Liver (tissue), 8 donors: ENCODE measurements at regions not wholly inside any gene's neighbourhood (a gene's known extent, or its start where the extent isn't known, plus 50 kb on each side); places are given as distances from the start of the nearest gene placed in this dataset.

Experiments used
- DNase-seq: peaks from one replicate; pipeline ENCODE4 v3.0.0-alpha.2; 2017; ENCODE audit warnings: low spot score
- H3K27ac ChIP-seq, 2 donors: one replicate each; pipeline ENCODE4 v1.7.0; 2013; ENCODE audit warnings: inconsistent platforms in 2 of 2, low read length in 2 of 2, control low read depth in 1 of 2, low read depth in 1 of 2, mild to moderate bottlenecking in 1 of 2
- H3K27me3 ChIP-seq, 4 donors: one replicate each; pipeline versions ENCODE4 v1.6.1 to v1.7.0; 2013; ENCODE audit warnings: low read length in 3 of 4, inconsistent platforms in 1 of 4, mild to moderate bottlenecking in 1 of 4, moderate library complexity in 1 of 4; ENCODE audit not compliant: control insufficient read depth in 4 of 4, insufficient read depth in 4 of 4
- H3K36me3 ChIP-seq, 4 donors: one replicate each; pipeline versions ENCODE4 v1.6.1 to v1.7.0; 2013; ENCODE audit warnings: low read length in 3 of 4, mild to moderate bottlenecking in 3 of 4, low read depth in 1 of 4, moderate library complexity in 1 of 4; ENCODE audit not compliant: control insufficient read depth in 4 of 4, insufficient read depth in 3 of 4
- H3K4me1 ChIP-seq, 4 donors: one replicate each; pipeline versions ENCODE4 v1.6.1 to v1.7.0; 2013; ENCODE audit warnings: low read length in 3 of 4, mild to moderate bottlenecking in 3 of 4, moderate library complexity in 1 of 4; ENCODE audit not compliant: control insufficient read depth in 4 of 4, insufficient read depth in 4 of 4
- H3K4me3 ChIP-seq, 3 donors: one replicate each; pipeline versions ENCODE4 v1.6.1 to v1.7.0; 2013; ENCODE audit warnings: low read length in 3 of 3, control low read depth in 1 of 3, low read depth in 1 of 3, mild to moderate bottlenecking in 1 of 3
- H3K9ac ChIP-seq, 2 donors: one replicate each; pipeline ENCODE4 v1.7.0; 2013; ENCODE audit warnings: low read length in 2 of 2, mild to moderate bottlenecking in 2 of 2, moderate library complexity in 2 of 2, control low read depth in 1 of 2, low read depth in 1 of 2
- H3K9me3 ChIP-seq, 4 donors: one replicate each; pipeline versions ENCODE4 v1.6.1 to v1.7.0; 2013; ENCODE audit warnings: low read length in 3 of 4; ENCODE audit not compliant: control insufficient read depth in 4 of 4
- ATF3 ChIP-seq: IDR thresholded peaks from 2 replicates; pipeline ENCODE4 v1.6.1; 2016; ENCODE audit warnings: antibody characterized with exemption
- CTCF ChIP-seq: fragments of 150-350 bp; IDR thresholded peaks from 2 replicates; pipeline ENCODE4 v1.5.1; 2017; ENCODE audit warnings: improper control_type of control experiment, low read depth, low read length; ENCODE audit not compliant: missing input control
- EGR1 ChIP-seq, 2 donors: IDR thresholded peaks; 2 replicates each; pipeline ENCODE4 v1.6.1; 2016 to 2018; ENCODE audit warnings: antibody characterized with exemption in 2 of 2, low read depth in 2 of 2
- FOXA2 ChIP-seq: IDR thresholded peaks from 2 replicates; pipeline ENCODE4 v1.6.1; 2016; ENCODE audit warnings: antibody characterized with exemption
- HNF4A ChIP-seq, 2 donors: conservative IDR thresholded peaks; 2 replicates each; pipeline ENCODE4 v1.6.1; 2016; ENCODE audit warnings: antibody characterized with exemption in 2 of 2, mild to moderate bottlenecking in 2 of 2
- HNF4G ChIP-seq: IDR thresholded peaks from 2 replicates; pipeline ENCODE4 v1.6.1; 2016; ENCODE audit warnings: antibody characterized with exemption
- MAX ChIP-seq: IDR thresholded peaks from 2 replicates; pipeline ENCODE4 v1.6.1; 2016; ENCODE audit warnings: antibody characterized with exemption
- NR2F2 ChIP-seq: IDR thresholded peaks from 2 replicates; pipeline ENCODE4 v1.6.1; 2016; ENCODE audit warnings: antibody characterized with exemption
- RAD21 ChIP-seq, 2 donors: IDR thresholded peaks; 2 replicates each; pipeline ENCODE4 v1.6.1; 2016; ENCODE audit warnings: antibody characterized with exemption in 2 of 2, mild to moderate bottlenecking in 2 of 2
- REST ChIP-seq: IDR thresholded peaks from 2 replicates; pipeline ENCODE4 v1.6.1; 2016; ENCODE audit warnings: antibody characterized with exemption, mild to moderate bottlenecking
- RXRA ChIP-seq, 2 donors: IDR thresholded peaks; 2 replicates each; pipeline ENCODE4 v1.6.1; 2017 to 2018; ENCODE audit warnings: antibody characterized with exemption in 2 of 2, mild to moderate bottlenecking in 1 of 2
- TAF1 ChIP-seq: conservative IDR thresholded peaks from 2 replicates; pipeline ENCODE4 v1.6.1; 2016; ENCODE audit warnings: antibody characterized with exemption, mild to moderate bottlenecking
- YY1 ChIP-seq: IDR thresholded peaks from 2 replicates; pipeline ENCODE4 v1.6.1; 2016; ENCODE audit warnings: antibody characterized with exemption, mild to moderate bottlenecking
- ZBTB33 ChIP-seq: IDR thresholded peaks from 2 replicates; pipeline ENCODE4 v1.6.1; 2016; ENCODE audit warnings: antibody characterized with exemption
- WGBS: extraction: QIAGEN DNeasy Blood & Tissue Kit; methylation state at CpG from one replicate; pipeline ENCODE4 v1.1.7; 2013; 5-methylcytosine and 5-hydroxymethylcytosine counted together
- donor health status: healthy.
- donor health status: healthy.
- donor health status: healthy.
- donor health status: healthy.
- donor health status: healthy.

- H3K27me3 ChIP-seq = peaks cover 0 to 4% (median 0%) of the 10 kb centered on the region in 4 donors
- no peak overlapping the region for H3K9ac ChIP-seq
- no peaks in the 10 kb centered on the region for H3K36me3 ChIP-seq
- TF ChIP-seq HNF4A (conservative IDR thresholded peaks at IDR 0.05) (no peak), REST (no peak), ATF3 (no peak), RAD21 (IDR thresholded peaks at IDR 0.05) (no peak), FOXA2 (no peak), NR2F2 (no peak), RXRA (IDR thresholded peaks at IDR 0.05) (no peak), EGR1 (IDR thresholded peaks at IDR 0.05; ENCODE audit: low read depth in 2 of 2) (no peak), MAX (no peak), ZBTB33 (no peak), YY1 (no peak), HNF4G (no peak), TAF1 (no peak)
- no peak overlapping the region for H3K4me3 ChIP-seq
- peaks cover 0 to 6% (median 1%) of the 10 kb centered on the region in 4 donors for H3K9me3 ChIP-seq
- no peak overlapping the region for H3K27ac ChIP-seq
- 83% methylated on average over 11 of the region's 11 CpGs for WGBS
- H3K4me1 ChIP-seq = no peaks in the 10 kb centered on the region
- no peak for DNase-seq
Observed at GRCh38 chr2:520663-521340, 156.4 kb downstream of the TMEM18 start.

- no peaks in the 10 kb centered on the region for H3K27me3 ChIP-seq
- peaks cover 0 to under 1% (median 0%) of the 10 kb centered on the region in 4 donors for H3K9me3 ChIP-seq
Observed at GRCh38 chr2:516944-517343, 160.3 kb downstream of the TMEM18 start.

More at GRCh38 chr2:516944-517343, 160.3 kb downstream of the TMEM18 start:
- Histone ChIP-seq H3K4me1 (no peaks in the 10 kb centered on the region), H3K27ac (no peak overlapping the region), H3K9ac (no peak overlapping the region), H3K36me3 (no peaks in the 10 kb centered on the region), H3K4me3 (no peak overlapping the region)
- TF ChIP-seq REST (no peak), YY1 (no peak), ATF3 (no peak), CTCF (no peak)
- 71% methylated on average over 5 of the region's 5 CpGs for WGBS
- no peak for DNase-seq
